ENCODE measurements at regions not wholly inside any gene's neighbourhood (a gene's known extent, or its start where the extent isn't known, plus 50 kb on each side); places are given as distances from the start of the nearest gene placed in this dataset.

- DNase-seq = no peak
These were observed 61.7 kb upstream of the PSD2 start for GRCh38 chr5:139733698-139734538.

- no peak for DNase-seq
These were observed 61.1 kb upstream of the PSD2 start for GRCh38 chr5:139734539-139734916.

- no peak for DNase-seq
These were observed 57.1 kb upstream of the PSD2 start for GRCh38 chr5:139738193-139739149.

GRCh38 chr5:139739150-139739974, 56.2 kb upstream of the PSD2 start:
- DNase-seq = no peak

- no peak for DNase-seq
These were observed 55.2 kb upstream of the PSD2 start for GRCh38 chr5:139740138-139740991.

- DNase-seq = no peak
These were observed 54.5 kb upstream of the PSD2 start for GRCh38 chr5:139740992-139741672.

- no peak for DNase-seq
These were observed 53.8 kb upstream of the PSD2 start for GRCh38 chr5:139741823-139742172.

GRCh38 chr5:139742173-139742903, 53.3 kb upstream of the PSD2 start:
- DNase-seq = no peak

GRCh38 chr5:139743001-139743771, 52.4 kb upstream of the PSD2 start:
- no peak for DNase-seq

GRCh38 chr5:139743804-139744203, 51.8 kb upstream of the PSD2 start:
- DNase-seq = no peak

- DNase-seq = peak; percentile 63 to 85
These were observed 51.0 kb upstream of the PSD2 start for GRCh38 chr5:139744471-139745131.

- DNase-seq = peak; percentile 66 to 90
These were observed 50.3 kb upstream of the PSD2 start for GRCh38 chr5:139745132-139745799.

- DNase-seq = peak; percentile 58 to 90
These were observed 49.6 kb upstream of the PSD2 start for GRCh38 chr5:139745800-139746690.
